Colonic mucosa (tissue), 4 donors: ENCODE measurements at regions not wholly inside any gene's neighbourhood (a gene's known extent, or its start where the extent isn't known, plus 50 kb on each side); places are given as distances from the start of the nearest gene placed in this dataset.
A peak's percentile ranks its signal among the peaks of the same experiment; 100 is the strongest.

Source experiments
- DNase-seq: peaks from one replicate; pipeline ENCODE4 v3.0.0-alpha.2; 2020
- H3K27ac ChIP-seq: fragments of 200-600 bp; one replicate; pipeline ENCODE4 v1.8.0; 2021
- H3K27me3 ChIP-seq: fragments of 200-600 bp; one replicate; pipeline ENCODE4 v1.8.0; 2021
- H3K36me3 ChIP-seq: fragments of 200-600 bp; one replicate; pipeline ENCODE4 v1.8.0; 2021
- H3K4me1 ChIP-seq: fragments of 200-600 bp; one replicate; pipeline ENCODE4 v1.8.0; 2021; ENCODE audit warnings: mild to moderate bottlenecking
- H3K4me3 ChIP-seq: fragments of 200-600 bp; one replicate; pipeline ENCODE4 v1.8.0; 2021
- H3K9ac ChIP-seq, 2 donors: one replicate each; pipeline ENCODE4 v1.7.0; 2013; ENCODE audit warnings: control low read depth in 2 of 2, low read depth in 2 of 2, low read length in 2 of 2
- H3K9me3 ChIP-seq: fragments of 200-600 bp; one replicate; pipeline ENCODE4 v1.8.0; 2021
- intact Hi-C: fragments of 100-400 bp; cut with DNase I; formaldehyde crosslinking; loops from one replicate; pipeline ENCODE4 v1.14.1; 2022
- TF ChIP-seq, protein P1 (sequence below): fragments of 200-600 bp; IDR thresholded peaks from one replicate; pipeline ENCODE4 v1.8.0; 2022; ENCODE audit warnings: antibody characterized with exemption, mild to moderate bottlenecking
- donor health status: healthy.
- donor health status: DM: no; HTN: no; CAD: no.
- donor health status: DM: no; HTN: no; CAD: no.

DNA sequence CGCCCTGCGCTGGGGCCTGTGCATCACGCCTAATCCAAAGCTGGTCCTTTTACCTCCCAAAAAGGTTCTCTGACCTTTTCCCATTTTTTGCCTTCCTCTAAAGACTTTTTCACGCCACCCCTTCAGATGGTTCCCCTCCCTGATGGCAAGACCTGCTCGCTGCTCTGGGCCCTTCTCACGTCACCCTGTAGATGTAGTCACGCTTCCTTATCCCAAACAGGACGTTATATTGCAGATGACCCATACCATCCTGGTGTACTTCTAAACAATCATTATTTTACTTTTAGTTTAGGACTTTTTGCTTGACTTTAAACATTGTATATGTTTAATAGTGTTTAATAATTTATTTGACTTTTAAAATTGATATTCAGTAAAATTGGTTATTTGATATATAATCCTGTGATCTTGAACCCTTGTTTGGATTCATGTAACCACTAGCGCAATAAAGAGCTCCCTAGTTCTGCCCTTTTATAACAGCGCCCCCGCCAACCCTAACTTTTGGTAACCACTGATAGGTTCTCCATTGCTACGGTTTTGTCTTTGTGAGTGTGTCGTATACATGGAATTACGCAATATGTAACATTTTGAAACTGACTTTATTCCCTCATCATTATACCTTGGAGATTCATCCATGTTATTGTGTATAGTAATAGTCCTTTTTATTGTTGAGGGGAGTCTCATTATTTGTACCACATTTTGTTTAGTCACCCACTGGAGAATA, 159.0 kb upstream of the CHRNA7 start:
- Histone ChIP-seq H3K4me3 (peak overlapping the region; percentile 50), H3K27me3 (no peaks in the 10 kb centered on the region), H3K9me3 (no peaks in the 10 kb centered on the region), H3K9ac (peak overlapping the region; percentile 74 to 83), H3K27ac (peak overlapping the region; percentile 68), H3K4me1 (no peaks in the 10 kb centered on the region), H3K36me3 (no peaks in the 10 kb centered on the region)
- TF ChIP-seq, protein P1, sequence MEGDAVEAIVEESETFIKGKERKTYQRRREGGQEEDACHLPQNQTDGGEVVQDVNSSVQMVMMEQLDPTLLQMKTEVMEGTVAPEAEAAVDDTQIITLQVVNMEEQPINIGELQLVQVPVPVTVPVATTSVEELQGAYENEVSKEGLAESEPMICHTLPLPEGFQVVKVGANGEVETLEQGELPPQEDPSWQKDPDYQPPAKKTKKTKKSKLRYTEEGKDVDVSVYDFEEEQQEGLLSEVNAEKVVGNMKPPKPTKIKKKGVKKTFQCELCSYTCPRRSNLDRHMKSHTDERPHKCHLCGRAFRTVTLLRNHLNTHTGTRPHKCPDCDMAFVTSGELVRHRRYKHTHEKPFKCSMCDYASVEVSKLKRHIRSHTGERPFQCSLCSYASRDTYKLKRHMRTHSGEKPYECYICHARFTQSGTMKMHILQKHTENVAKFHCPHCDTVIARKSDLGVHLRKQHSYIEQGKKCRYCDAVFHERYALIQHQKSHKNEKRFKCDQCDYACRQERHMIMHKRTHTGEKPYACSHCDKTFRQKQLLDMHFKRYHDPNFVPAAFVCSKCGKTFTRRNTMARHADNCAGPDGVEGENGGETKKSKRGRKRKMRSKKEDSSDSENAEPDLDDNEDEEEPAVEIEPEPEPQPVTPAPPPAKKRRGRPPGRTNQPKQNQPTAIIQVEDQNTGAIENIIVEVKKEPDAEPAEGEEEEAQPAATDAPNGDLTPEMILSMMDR, result no peak
- peak; percentile 37 for DNase-seq
- intact Hi-C loops, result no loop called here

DNA sequence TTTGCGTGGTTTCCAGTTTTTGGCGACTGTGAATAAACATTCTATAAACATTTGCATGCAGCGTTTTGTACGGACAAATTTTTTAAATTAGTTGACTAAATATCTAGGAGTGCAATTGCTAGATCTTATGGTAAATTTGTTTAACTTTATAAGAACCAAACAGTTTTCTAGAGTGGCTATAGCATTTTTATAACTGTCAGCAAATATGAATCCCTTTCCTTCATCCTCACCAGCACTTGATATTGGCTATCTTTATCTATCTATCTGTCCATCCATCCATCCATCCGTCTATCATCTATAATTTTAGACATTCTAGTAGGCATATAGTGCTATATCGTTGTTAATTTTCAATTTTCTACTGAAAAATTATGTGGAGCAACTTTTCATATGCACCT, 158.4 kb upstream of the CHRNA7 start:
- Histone ChIP-seq H3K27me3 (no peaks in the 10 kb centered on the region), H3K27ac (no peak overlapping the region), H3K4me1 (no peaks in the 10 kb centered on the region), H3K4me3 (no peak overlapping the region), H3K36me3 (no peaks in the 10 kb centered on the region), H3K9ac (no peak overlapping the region), H3K9me3 (no peaks in the 10 kb centered on the region)
- TF ChIP-seq, protein P1, result no peak
- no peak for DNase-seq
- intact Hi-C loops, result no loop called here

DNA sequence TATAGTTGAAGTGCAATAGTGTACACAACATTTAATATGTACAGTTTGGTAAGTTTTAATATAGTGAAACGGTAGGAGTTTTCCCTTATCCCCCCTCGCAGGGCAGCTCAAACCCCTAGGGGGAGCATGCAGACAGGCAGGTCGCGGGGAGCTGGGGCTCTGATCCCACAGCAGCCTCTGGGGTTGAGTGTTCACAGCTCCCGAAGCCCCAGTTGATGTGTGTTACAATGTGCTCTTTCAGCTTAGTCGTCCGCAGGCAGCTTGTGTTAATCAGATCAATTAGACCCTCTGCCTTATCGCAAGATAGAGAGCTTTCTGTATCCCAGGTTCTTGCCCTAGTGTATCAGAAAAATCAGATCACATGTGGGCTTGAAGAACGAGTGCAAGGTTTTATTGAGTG, 143.1 kb upstream of the CHRNA7 start:
- Histone ChIP-seq H3K4me3 (no peak overlapping the region), H3K36me3 (no peaks in the 10 kb centered on the region), H3K9me3 (no peaks in the 10 kb centered on the region), H3K27ac (no peak overlapping the region), H3K27me3 (no peaks in the 10 kb centered on the region), H3K4me1 (no peaks in the 10 kb centered on the region), H3K9ac (no peak overlapping the region)
- TF ChIP-seq, protein P1, result no peak
- intact Hi-C loops, result no loop called here
- DNase-seq, result no peak

DNA sequence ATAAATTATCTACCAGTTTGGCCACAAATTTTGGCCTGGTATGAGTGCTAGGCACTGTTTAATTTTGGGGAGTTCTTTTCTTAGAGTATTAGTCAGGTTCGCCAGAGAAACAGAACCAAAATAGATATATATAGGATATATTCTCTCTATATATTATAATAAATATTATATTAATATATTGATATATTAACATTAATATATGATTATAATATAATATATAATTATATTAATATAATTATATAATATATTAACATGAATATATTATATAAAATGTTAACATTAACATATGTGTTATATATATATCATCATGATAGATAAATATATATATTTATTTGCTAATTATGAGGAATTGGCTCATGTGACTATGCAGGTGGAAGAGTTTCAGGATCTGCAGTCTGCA, 137.8 kb upstream of the CHRNA7 start:
- no peaks in the 10 kb centered on the region for H3K4me1 ChIP-seq
- H3K36me3 ChIP-seq, result no peaks in the 10 kb centered on the region
- H3K9me3 ChIP-seq, result no peaks in the 10 kb centered on the region
- no peaks in the 10 kb centered on the region for H3K27me3 ChIP-seq
- no peak overlapping the region for H3K27ac ChIP-seq
- DNase-seq, result no peak
- no peak overlapping the region for H3K9ac ChIP-seq
- no peak overlapping the region for H3K4me3 ChIP-seq
- intact Hi-C loops, result no loop called here
- TF ChIP-seq, protein P1, result no peak

DNA sequence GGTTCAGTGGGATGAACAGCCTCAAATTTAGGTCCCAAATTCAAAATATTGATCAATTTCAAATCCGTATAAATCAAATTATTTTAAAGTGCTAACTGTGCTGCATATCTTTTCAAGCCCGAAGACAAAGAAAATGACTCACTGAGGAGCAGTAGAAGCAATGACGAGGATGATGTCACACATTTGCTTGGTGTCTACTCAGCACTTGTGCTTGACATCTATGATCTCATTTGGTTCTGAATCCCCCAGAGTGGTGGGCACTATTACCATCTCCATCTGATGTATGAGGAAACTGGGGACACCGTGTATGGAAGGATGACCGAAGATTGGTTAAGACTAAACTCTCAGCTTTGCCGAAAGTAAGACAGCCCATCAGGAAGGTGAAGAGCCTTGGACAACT, 136.5 kb upstream of the CHRNA7 start:
- TF ChIP-seq, protein P1, result no peak
- Histone ChIP-seq H3K27ac (no peak overlapping the region), H3K9ac (no peak overlapping the region), H3K36me3 (no peaks in the 10 kb centered on the region), H3K4me3 (no peak overlapping the region), H3K4me1 (no peaks in the 10 kb centered on the region), H3K9me3 (no peaks in the 10 kb centered on the region), H3K27me3 (no peaks in the 10 kb centered on the region)
- DNase-seq, result no peak
- intact Hi-C loops, result no loop called here
